Body of pancreas (tissue), 4 donors: ENCODE measurements at regions not wholly inside any gene's neighbourhood (a gene's known extent, or its start where the extent isn't known, plus 50 kb on each side); places are given as distances from the start of the nearest gene placed in this dataset.

ENCODE experiments used
- POLR2A ChIP-seq, 3 donors: fragments of 450-650 bp; IDR thresholded peaks; one replicate each; pipeline ENCODE4 v1.6.1; 2016; ENCODE audit warnings: antibody characterized with exemption in 3 of 3, mild to moderate bottlenecking in 2 of 3
- TF ChIP-seq, protein P1 (sequence below), 7 experiments: fragments of 450-650 bp in 4 of 7; fragments of 200-600 bp in 3 of 7; sonication (generic) in 3 of 7; IDR thresholded peaks; one replicate each; pipeline ENCODE4 v1.5.1; 2016 to 2019; ENCODE audit warnings: antibody characterized with exemption in 7 of 7

DNA sequence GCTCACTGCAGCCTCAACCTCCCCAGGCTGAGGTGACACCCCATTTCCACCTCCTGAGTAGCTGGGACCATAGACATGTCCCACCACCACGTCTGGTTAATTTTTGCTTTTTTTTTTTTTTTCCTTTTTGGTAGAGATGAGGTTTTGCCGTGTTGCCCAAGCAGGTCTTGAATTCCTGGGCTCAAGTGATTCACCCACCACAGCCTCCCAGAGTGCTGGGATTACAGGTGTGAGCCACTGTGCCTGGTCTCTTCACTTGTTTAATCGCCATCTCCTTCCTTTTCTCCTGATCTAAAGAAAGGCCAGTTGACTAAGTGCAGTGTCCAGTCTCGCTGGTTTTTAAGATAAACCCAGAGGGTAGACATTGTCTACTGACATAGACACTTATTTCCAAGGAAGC, 152.0 kb downstream of the C16orf95 start:
- TF ChIP-seq, protein P1, sequence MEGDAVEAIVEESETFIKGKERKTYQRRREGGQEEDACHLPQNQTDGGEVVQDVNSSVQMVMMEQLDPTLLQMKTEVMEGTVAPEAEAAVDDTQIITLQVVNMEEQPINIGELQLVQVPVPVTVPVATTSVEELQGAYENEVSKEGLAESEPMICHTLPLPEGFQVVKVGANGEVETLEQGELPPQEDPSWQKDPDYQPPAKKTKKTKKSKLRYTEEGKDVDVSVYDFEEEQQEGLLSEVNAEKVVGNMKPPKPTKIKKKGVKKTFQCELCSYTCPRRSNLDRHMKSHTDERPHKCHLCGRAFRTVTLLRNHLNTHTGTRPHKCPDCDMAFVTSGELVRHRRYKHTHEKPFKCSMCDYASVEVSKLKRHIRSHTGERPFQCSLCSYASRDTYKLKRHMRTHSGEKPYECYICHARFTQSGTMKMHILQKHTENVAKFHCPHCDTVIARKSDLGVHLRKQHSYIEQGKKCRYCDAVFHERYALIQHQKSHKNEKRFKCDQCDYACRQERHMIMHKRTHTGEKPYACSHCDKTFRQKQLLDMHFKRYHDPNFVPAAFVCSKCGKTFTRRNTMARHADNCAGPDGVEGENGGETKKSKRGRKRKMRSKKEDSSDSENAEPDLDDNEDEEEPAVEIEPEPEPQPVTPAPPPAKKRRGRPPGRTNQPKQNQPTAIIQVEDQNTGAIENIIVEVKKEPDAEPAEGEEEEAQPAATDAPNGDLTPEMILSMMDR (IDR thresholded peaks at IDR 0.05), result no peak
- no peak for TF ChIP-seq POLR2A (IDR thresholded peaks at IDR 0.05)
